ENCODE measurements at regions not wholly inside any gene's neighbourhood (a gene's known extent, or its start where the extent isn't known, plus 50 kb on each side); places are given as distances from the start of the nearest gene placed in this dataset.

GRCh38 chr9:2453106-2453505 is 168.5 kb upstream of the VLDLR start:
- DNase-seq (ENCODE audit: low read depth, low spot score) (no peak), FAIRE-seq (no peak)
- POLR2A ChIA-PET = no interaction called here
- Histone ChIP-seq H3K4me3 (replicated peaks in 1 of 3; ENCODE audit: insufficient read depth in 1 of 3, low read depth in 1 of 3, low read length in 3 of 3) (no peak overlapping the region), H4K20me1 (replicated peaks; ENCODE audit: control insufficient read depth, extremely low read depth, insufficient read depth, low read length) (no peaks in the 10 kb centered on the region), H3K9me3 (replicated peaks; ENCODE audit: control insufficient read depth, insufficient read depth, low read length) (no peaks in the 10 kb centered on the region), H3K36me3 (ENCODE audit: control insufficient read depth in 2 of 2, extremely low read depth in 1 of 2, insufficient read depth in 2 of 2, low read length in 2 of 2) (no peaks in the 10 kb centered on the region), H2AFZ (ENCODE audit: low read depth, low read length) (no peak overlapping the region), H3K4me2 (ENCODE audit: insufficient read depth, low read length) (no peak overlapping the region), H3K9ac (replicated peaks; ENCODE audit: extremely low read depth, insufficient read depth, low read length) (no peak overlapping the region), H3K79me2 (ENCODE audit: control insufficient read depth, insufficient read depth, low read length) (no peaks in the 10 kb centered on the region), H3K4me1 (ENCODE audit: control insufficient read depth, extremely low read depth, insufficient read depth, low read length) (no peaks in the 10 kb centered on the region), H3K9me1 (replicated peaks; ENCODE audit: control insufficient read depth, extremely low read depth, insufficient read depth, low read length) (no peaks in the 10 kb centered on the region), H3K27me3 (ENCODE audit: control insufficient read depth in 2 of 2, insufficient read depth in 2 of 2, low read length in 2 of 2) (no peaks in the 10 kb centered on the region), H3K27ac (ENCODE audit: insufficient read depth, low read depth, low read length) (no peak overlapping the region)
- intact Hi-C loops (cut with micrococcal nuclease) (no loop called here), dilution Hi-C loops (cut with MboI; ENCODE audit: extremely low pct_ligation_motif_present, low sequenced_read_pairs) (no loop called here)
- TF ChIP-seq POLR2A (IDR thresholded peaks at IDR 0.05; ENCODE audit: low read depth, low read length) = no peak
- TF ChIP-seq MYC (IDR thresholded peaks at IDR 0.05; ENCODE audit: low read depth, low read length) = no peak
- no peak for TF ChIP-seq POLR2AphosphoS5 (IDR thresholded peaks at IDR 0.05; ENCODE audit: insufficient read depth, low read depth, low read length)
- no peak for TF ChIP-seq JUN (IDR thresholded peaks at IDR 0.05; ENCODE audit: borderline replicate concordance, insufficient read depth, insufficient read length, low read depth)
- no peak for TF ChIP-seq GATA2 (IDR thresholded peaks at IDR 0.05; ENCODE audit: insufficient read depth, insufficient read length, low read depth, low read length)
- no peak for TF ChIP-seq FOS (IDR thresholded peaks at IDR 0.05; ENCODE audit: borderline replicate concordance, insufficient read depth, low read length)
- no peak for TF ChIP-seq EZH2 (IDR thresholded peaks at IDR 0.05; ENCODE audit: borderline replicate concordance, low read depth, low read length, severe bottlenecking)
- no peak for TF ChIP-seq MAX (IDR thresholded peaks at IDR 0.05; ENCODE audit: insufficient read depth, insufficient read length)
- BruUV-seq (replicated peaks) = no TSS peak
- CTCF ChIA-PET = interaction anchor here (1.0 kb wide), 1 partner anchor 25 kb away, joined by 3 read pairs; no protein-coding TSS in a partner anchor

- H3K27ac ChIP-seq (ENCODE audit: insufficient read depth, low read depth, low read length) = no peak overlapping the region
These were observed 167.9 kb upstream of the VLDLR start for GRCh38 chr9:2453701-2454100.

More at GRCh38 chr9:2453701-2454100, 167.9 kb upstream of the VLDLR start:
- TF ChIP-seq POLR2A (IDR thresholded peaks at IDR 0.05; ENCODE audit: low read depth, low read length) (no peak), MAX (IDR thresholded peaks at IDR 0.05; ENCODE audit: insufficient read depth, insufficient read length) (no peak)
- no peaks in the 10 kb centered on the region for H4K20me1 ChIP-seq (replicated peaks; ENCODE audit: control insufficient read depth, extremely low read depth, insufficient read depth, low read length)
- no peak overlapping the region for H3K4me2 ChIP-seq (ENCODE audit: insufficient read depth, low read length)
- H3K36me3 ChIP-seq (ENCODE audit: control insufficient read depth in 2 of 2, extremely low read depth in 1 of 2, insufficient read depth in 2 of 2, low read length in 2 of 2) = no peaks in the 10 kb centered on the region
- dilution Hi-C loops (cut with MboI; ENCODE audit: extremely low pct_ligation_motif_present, low sequenced_read_pairs) = no loop called here
- POLR2A ChIA-PET = no interaction called here
- no peaks in the 10 kb centered on the region for H3K79me2 ChIP-seq (ENCODE audit: control insufficient read depth, insufficient read depth, low read length)
- H3K9me1 ChIP-seq (replicated peaks; ENCODE audit: control insufficient read depth, extremely low read depth, insufficient read depth, low read length) = no peaks in the 10 kb centered on the region
- FAIRE-seq (no peak), DNase-seq (ENCODE audit: low read depth, low spot score) (no peak)
- no peaks in the 10 kb centered on the region for H3K27me3 ChIP-seq (ENCODE audit: control insufficient read depth in 2 of 2, insufficient read depth in 2 of 2, low read length in 2 of 2)
- intact Hi-C loops (cut with micrococcal nuclease) = no loop called here
- no peak overlapping the region for H3K9ac ChIP-seq (replicated peaks; ENCODE audit: extremely low read depth, insufficient read depth, low read length)
- no peaks in the 10 kb centered on the region for H3K9me3 ChIP-seq (replicated peaks; ENCODE audit: control insufficient read depth, insufficient read depth, low read length)
- CTCF ChIA-PET = interaction anchor here (1.0 kb wide), 1 partner anchor 24 kb away, joined by 3 read pairs; no protein-coding TSS in a partner anchor
- no peak overlapping the region for H2AFZ ChIP-seq (ENCODE audit: low read depth, low read length)
- no peak overlapping the region for H3K4me3 ChIP-seq (replicated peaks in 1 of 3; ENCODE audit: insufficient read depth in 1 of 3, low read depth in 1 of 3, low read length in 3 of 3)
- no TSS peak for BruUV-seq (replicated peaks)
- H3K4me1 ChIP-seq (ENCODE audit: control insufficient read depth, extremely low read depth, insufficient read depth, low read length) = no peaks in the 10 kb centered on the region
